ENCODE measurements at regions not wholly inside any gene's neighbourhood (a gene's known extent, or its start where the extent isn't known, plus 50 kb on each side); places are given as distances from the start of the nearest gene placed in this dataset.

GRCh38 chr9:119852390-119852789 lies 483.2 kb upstream of the BRINP1 start:
- Histone ChIP-seq H3K27ac (ENCODE audit: low read depth, low read length, severe bottlenecking) (no peak overlapping the region), H3K9me3 (ENCODE audit: control insufficient read depth, low read length) (no peaks in the 10 kb centered on the region)
- 83 to 94% methylated on average over 6 to 7 of the region's 7 CpGs for WGBS, 2 experiments (ENCODE audit: insufficient coverage in 2 of 2)

GRCh38 chr9:119844431-119844830 lies 475.2 kb upstream of the BRINP1 start:
- no peak overlapping the region for H3K27ac ChIP-seq (ENCODE audit: low read depth, low read length, severe bottlenecking)
- WGBS, 2 experiments (ENCODE audit: insufficient coverage in 2 of 2): 75 to 86% methylated on average over 2 to 3 of the region's 3 CpGs

More at GRCh38 chr9:119852390-119852789, 483.2 kb upstream of the BRINP1 start:
- Histone ChIP-seq H3K36me3 (ENCODE audit: control insufficient read depth, insufficient read depth, low read length) (no peaks in the 10 kb centered on the region), H3K4me1 (ENCODE audit: control insufficient read depth, insufficient read depth, low read length, poor library complexity, severe bottlenecking) (no peaks in the 10 kb centered on the region), H3K4me3 (ENCODE audit: extremely low read depth, insufficient read depth, low read length, poor library complexity, severe bottlenecking) (no peak overlapping the region)

GRCh38 chr9:119841016-119841415 lies 471.8 kb upstream of the BRINP1 start:
- Histone ChIP-seq H3K9me3 (ENCODE audit: control insufficient read depth, low read length) (no peaks in the 10 kb centered on the region), H3K4me1 (ENCODE audit: control insufficient read depth, insufficient read depth, low read length, poor library complexity, severe bottlenecking) (peaks cover 9% of the 10 kb centered on the region), H3K36me3 (ENCODE audit: control insufficient read depth, insufficient read depth, low read length) (no peaks in the 10 kb centered on the region), H3K4me3 (ENCODE audit: extremely low read depth, insufficient read depth, low read length, poor library complexity, severe bottlenecking) (no peak overlapping the region), H3K27ac (ENCODE audit: low read depth, low read length, severe bottlenecking) (no peak overlapping the region)
- WGBS, 2 experiments (ENCODE audit: insufficient coverage in 2 of 2): 79 to 95% methylated on average over 2 of the region's 2 CpGs

More at GRCh38 chr9:119844431-119844830, 475.2 kb upstream of the BRINP1 start:
- Histone ChIP-seq H3K4me1 (ENCODE audit: control insufficient read depth, insufficient read depth, low read length, poor library complexity, severe bottlenecking) (peaks cover 3% of the 10 kb centered on the region), H3K9me3 (ENCODE audit: control insufficient read depth, low read length) (no peaks in the 10 kb centered on the region), H3K36me3 (ENCODE audit: control insufficient read depth, insufficient read depth, low read length) (no peaks in the 10 kb centered on the region), H3K4me3 (ENCODE audit: extremely low read depth, insufficient read depth, low read length, poor library complexity, severe bottlenecking) (no peak overlapping the region)

- Histone ChIP-seq H3K36me3 (ENCODE audit: control insufficient read depth, insufficient read depth, low read length) (no peaks in the 10 kb centered on the region), H3K9me3 (ENCODE audit: control insufficient read depth, low read length) (no peaks in the 10 kb centered on the region), H3K27ac (ENCODE audit: low read depth, low read length, severe bottlenecking) (peak overlapping the region; percentile 41), H3K4me3 (ENCODE audit: extremely low read depth, insufficient read depth, low read length, poor library complexity, severe bottlenecking) (no peak overlapping the region), H3K4me1 (ENCODE audit: control insufficient read depth, insufficient read depth, low read length, poor library complexity, severe bottlenecking) (peaks cover 13% of the 10 kb centered on the region)
- 89 to 98% methylated on average over 6 of the region's 9 CpGs for WGBS, 2 experiments (ENCODE audit: insufficient coverage in 2 of 2)
These were observed 470.7 kb upstream of the BRINP1 start for GRCh38 chr9:119839888-119840287.

- H3K27ac ChIP-seq (ENCODE audit: low read depth, low read length, severe bottlenecking): peak overlapping the region; percentile 74
- WGBS, 2 experiments (ENCODE audit: insufficient coverage in 2 of 2): 83% methylated on average over 1 to 2 of the region's 5 CpGs
- no peak overlapping the region for H3K4me3 ChIP-seq (ENCODE audit: extremely low read depth, insufficient read depth, low read length, poor library complexity, severe bottlenecking)
- H3K4me1 ChIP-seq (ENCODE audit: control insufficient read depth, insufficient read depth, low read length, poor library complexity, severe bottlenecking): peaks cover 13% of the 10 kb centered on the region
- H3K9me3 ChIP-seq (ENCODE audit: control insufficient read depth, low read length): no peaks in the 10 kb centered on the region
- no peaks in the 10 kb centered on the region for H3K36me3 ChIP-seq (ENCODE audit: control insufficient read depth, insufficient read depth, low read length)
These were observed 469.0 kb upstream of the BRINP1 start for GRCh38 chr9:119838210-119838609.

GRCh38 chr9:119836036-119836435 lies 466.8 kb upstream of the BRINP1 start:
- peaks cover 13% of the 10 kb centered on the region for H3K4me1 ChIP-seq (ENCODE audit: control insufficient read depth, insufficient read depth, low read length, poor library complexity, severe bottlenecking)
- H3K36me3 ChIP-seq (ENCODE audit: control insufficient read depth, insufficient read depth, low read length): no peaks in the 10 kb centered on the region
- H3K27ac ChIP-seq (ENCODE audit: low read depth, low read length, severe bottlenecking): peak overlapping the region; percentile 53
- H3K9me3 ChIP-seq (ENCODE audit: control insufficient read depth, low read length): no peaks in the 10 kb centered on the region
- no peak overlapping the region for H3K4me3 ChIP-seq (ENCODE audit: extremely low read depth, insufficient read depth, low read length, poor library complexity, severe bottlenecking)
- no CpG with 5 or more reads among the region's 3 CpGs for WGBS, 2 experiments (ENCODE audit: insufficient coverage in 2 of 2)

GRCh38 chr9:119834064-119834620 lies 464.9 kb upstream of the BRINP1 start:
- Histone ChIP-seq H3K4me3 (ENCODE audit: extremely low read depth, insufficient read depth, low read length, poor library complexity, severe bottlenecking) (no peak overlapping the region), H3K4me1 (ENCODE audit: control insufficient read depth, insufficient read depth, low read length, poor library complexity, severe bottlenecking) (peaks cover 10% of the 10 kb centered on the region), H3K27ac (ENCODE audit: low read depth, low read length, severe bottlenecking) (no peak overlapping the region), H3K9me3 (ENCODE audit: control insufficient read depth, low read length) (no peaks in the 10 kb centered on the region), H3K36me3 (ENCODE audit: control insufficient read depth, insufficient read depth, low read length) (no peaks in the 10 kb centered on the region)
- WGBS, 2 experiments (ENCODE audit: insufficient coverage in 2 of 2): 71 to 92% methylated on average over 5 to 6 of the region's 6 CpGs

GRCh38 chr9:119831309-119831708 lies 462.1 kb upstream of the BRINP1 start:
- WGBS, 2 experiments (ENCODE audit: insufficient coverage in 2 of 2): 100% methylated on average over 1 of the region's 2 CpGs; no CpG with 5 or more reads in 1 of the 2 experiments
- no peak overlapping the region for H3K4me3 ChIP-seq (ENCODE audit: extremely low read depth, insufficient read depth, low read length, poor library complexity, severe bottlenecking)
- no peaks in the 10 kb centered on the region for H3K36me3 ChIP-seq (ENCODE audit: control insufficient read depth, insufficient read depth, low read length)
- no peak overlapping the region for H3K27ac ChIP-seq (ENCODE audit: low read depth, low read length, severe bottlenecking)
- H3K9me3 ChIP-seq (ENCODE audit: control insufficient read depth, low read length): no peaks in the 10 kb centered on the region
- peaks cover 7% of the 10 kb centered on the region for H3K4me1 ChIP-seq (ENCODE audit: control insufficient read depth, insufficient read depth, low read length, poor library complexity, severe bottlenecking)

- Histone ChIP-seq H3K36me3 (ENCODE audit: control insufficient read depth, insufficient read depth, low read length) (no peaks in the 10 kb centered on the region), H3K9me3 (ENCODE audit: control insufficient read depth, low read length) (no peaks in the 10 kb centered on the region), H3K4me1 (ENCODE audit: control insufficient read depth, insufficient read depth, low read length, poor library complexity, severe bottlenecking) (no peaks in the 10 kb centered on the region), H3K27ac (ENCODE audit: low read depth, low read length, severe bottlenecking) (no peak overlapping the region), H3K4me3 (ENCODE audit: extremely low read depth, insufficient read depth, low read length, poor library complexity, severe bottlenecking) (no peak overlapping the region)
- WGBS, 2 experiments (ENCODE audit: insufficient coverage in 2 of 2): 83% methylated on average over 1 of the region's 3 CpGs; no CpG with 5 or more reads in 1 of the 2 experiments
These were observed 460.5 kb upstream of the BRINP1 start for GRCh38 chr9:119829748-119830147.

GRCh38 chr9:119829186-119829585 lies 460.0 kb upstream of the BRINP1 start:
- WGBS, 2 experiments (ENCODE audit: insufficient coverage in 2 of 2): 83 to 86% methylated on average over 1 of the region's 2 CpGs
- Histone ChIP-seq H3K27ac (ENCODE audit: low read depth, low read length, severe bottlenecking) (no peak overlapping the region), H3K4me1 (ENCODE audit: control insufficient read depth, insufficient read depth, low read length, poor library complexity, severe bottlenecking) (no peaks in the 10 kb centered on the region)

GRCh38 chr9:119827526-119827925 lies 458.3 kb upstream of the BRINP1 start:
- WGBS, 2 experiments (ENCODE audit: insufficient coverage in 2 of 2): 95% methylated on average over 4 of the region's 4 CpGs; no CpG with 5 or more reads in 1 of the 2 experiments
- Histone ChIP-seq H3K4me3 (ENCODE audit: extremely low read depth, insufficient read depth, low read length, poor library complexity, severe bottlenecking) (no peak overlapping the region), H3K36me3 (ENCODE audit: control insufficient read depth, insufficient read depth, low read length) (no peaks in the 10 kb centered on the region), H3K27ac (ENCODE audit: low read depth, low read length, severe bottlenecking) (no peak overlapping the region), H3K4me1 (ENCODE audit: control insufficient read depth, insufficient read depth, low read length, poor library complexity, severe bottlenecking) (no peaks in the 10 kb centered on the region), H3K9me3 (ENCODE audit: control insufficient read depth, low read length) (no peaks in the 10 kb centered on the region)

More at GRCh38 chr9:119829186-119829585, 460.0 kb upstream of the BRINP1 start:
- Histone ChIP-seq H3K36me3 (ENCODE audit: control insufficient read depth, insufficient read depth, low read length) (no peaks in the 10 kb centered on the region), H3K4me3 (ENCODE audit: extremely low read depth, insufficient read depth, low read length, poor library complexity, severe bottlenecking) (no peak overlapping the region), H3K9me3 (ENCODE audit: control insufficient read depth, low read length) (no peaks in the 10 kb centered on the region)

All from mesodermal cell (in vitro differentiated cells).